SK-N-MC (cell line): ENCODE measurements at regions not wholly inside any gene's neighbourhood (a gene's known extent, or its start where the extent isn't known, plus 50 kb on each side); places are given as distances from the start of the nearest gene placed in this dataset.

Experiments used
- EZH2 ChIP-seq: fragments of 200-600 bp; sonication (generic); IDR thresholded peaks from one replicate; pipeline ENCODE4 v1.6.1; 2017; ENCODE audit warnings: antibody characterized with exemption
- POLR2AphosphoS5 ChIP-seq: IDR thresholded peaks from 2 replicates; pipeline ENCODE4 v1.6.1; 2012; ENCODE audit warnings: mild to moderate bottlenecking, low read depth, low read length, borderline replicate concordance

DNA sequence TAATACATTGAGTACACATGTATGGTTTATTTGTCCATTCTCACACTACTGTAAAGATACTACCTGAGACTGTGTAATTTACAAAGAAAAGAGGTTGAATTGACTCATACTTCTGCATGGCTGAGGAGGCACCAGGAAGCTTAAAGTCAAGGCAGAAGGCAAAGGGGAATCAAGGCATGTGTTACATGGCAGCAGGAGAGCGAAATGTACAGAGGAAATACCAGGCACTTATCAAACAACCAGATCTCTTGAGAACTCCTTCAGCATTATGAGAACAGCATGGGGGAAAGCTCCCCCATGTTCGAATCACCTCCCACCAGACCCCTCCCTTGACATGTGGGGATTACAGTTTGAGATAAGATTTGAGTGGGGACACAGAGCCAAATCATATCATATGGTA is 666.3 kb downstream of the ZBBX start:
- TF ChIP-seq EZH2 = no peak
- no peak for TF ChIP-seq POLR2AphosphoS5
